H1 (cell line): ENCODE measurements at regions not wholly inside any gene's neighbourhood (a gene's known extent, or its start where the extent isn't known, plus 50 kb on each side); places are given as distances from the start of the nearest gene placed in this dataset.

Experiments
- CTCF ChIA-PET: fragments of 300-600 bp; sonication (Branson Sonifier 250); formaldehyde crosslinking; loops from one replicate; lab custom pipeline; 2021; ENCODE audit not compliant: partially characterized antibody; lab: Charles Lee
- POLR2A ChIA-PET: fragments of 300-600 bp; sonication (Branson Sonifier 250); formaldehyde crosslinking; loops from one replicate; lab custom pipeline; 2021; ENCODE audit warnings: inconsistent platforms; ENCODE audit not compliant: partially characterized antibody; lab: Charles Lee
- DNase-seq, 2 experiments: peaks; one replicate each; pipeline versions ENCODE4 v3.0.0 to v3.0.0-alpha.2; 2010 to 2022; ENCODE audit warnings: low spot score in 2 of 2, low read depth in 1 of 2, mixed read lengths in 1 of 2
- FAIRE-seq: peaks from 2 replicates; lab custom pipeline; 2011; peaks lifted over from hg19 to GRCh38; lab: Jason Lieb, UNC
- H2AFZ ChIP-seq: 2 replicates; pipeline ENCODE4 v1.8.1; 2012; ENCODE audit warnings: low read length, inconsistent platforms
- H2AK5ac ChIP-seq: 2 replicates; pipeline ENCODE4 v1.6.1; 2013; ENCODE audit warnings: low read depth, low read length
- H2BK120ac ChIP-seq: replicated peaks from 2 replicates; pipeline ENCODE3; 2013; ENCODE audit warnings: low read depth, low read length, inconsistent platforms
- H2BK12ac ChIP-seq: 2 replicates; pipeline ENCODE4 v1.6.1; 2013; ENCODE audit warnings: low read depth, low read length
- H2BK15ac ChIP-seq: 2 replicates; pipeline ENCODE4 v1.6.1; 2013; ENCODE audit warnings: low read length
- H2BK20ac ChIP-seq: 2 replicates; pipeline ENCODE4 v1.6.1; 2013; ENCODE audit warnings: low read length
- H2BK5ac ChIP-seq: 2 replicates; pipeline ENCODE4 v1.6.1; 2013; ENCODE audit warnings: low read depth, low read length
- H3K14ac ChIP-seq: 2 replicates; pipeline ENCODE4 v1.6.1; 2013; ENCODE audit warnings: inconsistent platforms; ENCODE audit not compliant: insufficient read length
- H3K18ac ChIP-seq: 2 replicates; pipeline ENCODE4 v1.6.1; 2013; ENCODE audit warnings: low read length; ENCODE audit errors: extremely low read depth
- H3K23ac ChIP-seq: 2 replicates; pipeline ENCODE4 v1.6.1; 2013; ENCODE audit warnings: inconsistent platforms; ENCODE audit not compliant: insufficient read length
- H3K23me2 ChIP-seq: 2 replicates; pipeline ENCODE4 v1.6.1; 2013; ENCODE audit warnings: low read depth, low read length
- H3K27ac ChIP-seq: 2 replicates; pipeline ENCODE4 v1.6.1; 2011; ENCODE audit warnings: low read depth, low read length, inconsistent platforms
- H3K27me3 ChIP-seq, 4 experiments: replicated peaks in 1 of 4; 1 replicate in 1 of 4; 2 replicates in 3 of 4; pipeline versions ENCODE4 v1.6.1 to v1.8.1; 2011 to 2013; ENCODE audit warnings: low read length in 3 of 4, mild to moderate bottlenecking in 3 of 4, inconsistent platforms in 2 of 4, mixed read lengths in 2 of 4, moderate library complexity in 1 of 4; ENCODE audit not compliant: control insufficient read depth in 3 of 4, insufficient read depth in 3 of 4; ENCODE audit errors: extremely low read depth in 1 of 4
- H3K36me3 ChIP-seq, 4 experiments: 2 replicates each; pipeline versions ENCODE4 v1.6.1 to v1.8.1; 2011 to 2013; ENCODE audit warnings: mild to moderate bottlenecking in 4 of 4, low read length in 3 of 4, moderate library complexity in 2 of 4, control low read depth in 1 of 4, inconsistent platforms in 1 of 4; ENCODE audit not compliant: insufficient read depth in 4 of 4, control insufficient read depth in 2 of 4
- H3K4ac ChIP-seq: replicated peaks from 2 replicates; pipeline ENCODE3; 2013; ENCODE audit warnings: low read length, low read depth, mixed read lengths, inconsistent platforms; ENCODE audit not compliant: insufficient read length
- H3K4me1 ChIP-seq, 4 experiments: replicated peaks in 1 of 4; 1 replicate in 1 of 4; 2 replicates in 3 of 4; pipeline versions ENCODE4 v1.6.1 to v1.8.1; 2011 to 2013; ENCODE audit warnings: low read length in 3 of 4, inconsistent platforms in 2 of 4, mixed read lengths in 1 of 4; ENCODE audit not compliant: insufficient read depth in 4 of 4, control insufficient read depth in 3 of 4
- H3K4me2 ChIP-seq, 2 experiments: 2 replicates each; pipeline versions ENCODE4 v1.6.1 to v1.8.1; 2011 to 2013; ENCODE audit warnings: low read depth in 2 of 2, low read length in 2 of 2, control low read depth in 1 of 2, inconsistent platforms in 1 of 2, mild to moderate bottlenecking in 1 of 2; ENCODE audit not compliant: insufficient read depth in 1 of 2
- H3K4me3 ChIP-seq, 4 experiments: fragments of 200-600, 300-600 bp in 1 of 4; sonication (generic), shearing (Covaris generic), sonication (Bioruptor Twin) in 1 of 4; 2 replicates each; pipeline versions ENCODE4 v1.5.1 to v1.8.1; 2011 to 2016; ENCODE audit warnings: low read length in 4 of 4, low read depth in 3 of 4, control low read depth in 2 of 4, inconsistent platforms in 2 of 4, mild to moderate bottlenecking in 2 of 4, mixed read lengths in 1 of 4, moderate library complexity in 1 of 4; ENCODE audit not compliant: insufficient read depth in 2 of 4; ENCODE audit errors: extremely low read depth in 1 of 4
- H3K56ac ChIP-seq: replicated peaks from 2 replicates; pipeline ENCODE3; 2013; ENCODE audit warnings: low read depth, mild to moderate bottlenecking, mixed read lengths, low read length, inconsistent platforms; ENCODE audit not compliant: insufficient read length
- H3K79me1 ChIP-seq: 2 replicates; pipeline ENCODE4 v1.6.1; 2013; ENCODE audit warnings: low read depth, low read length, control low read depth
- H3K79me2 ChIP-seq, 2 experiments: 2 replicates each; pipeline versions ENCODE4 v1.6.1 to v1.8.1; 2012 to 2013; ENCODE audit warnings: low read length in 2 of 2, mild to moderate bottlenecking in 2 of 2, inconsistent platforms in 1 of 2; ENCODE audit not compliant: insufficient read depth in 2 of 2, control insufficient read depth in 1 of 2
- H3K9ac ChIP-seq, 4 experiments: replicated peaks in 1 of 4; 1 replicate in 1 of 4; 2 replicates in 3 of 4; pipeline versions ENCODE4 v1.6.1 to v1.8.1; 2011 to 2013; ENCODE audit warnings: low read depth in 3 of 4, low read length in 3 of 4, control low read depth in 2 of 4, mild to moderate bottlenecking in 2 of 4, moderate library complexity in 2 of 4, inconsistent platforms in 1 of 4; ENCODE audit errors: extremely low read depth in 1 of 4
- H3K9me3 ChIP-seq, 2 experiments: 2 replicates each; pipeline versions ENCODE4 v1.6.1 to v1.8.1; 2012 to 2013; ENCODE audit warnings: mild to moderate bottlenecking in 2 of 2, moderate library complexity in 2 of 2, control low read depth in 1 of 2, inconsistent platforms in 1 of 2, low read depth in 1 of 2, low read length in 1 of 2, mixed read lengths in 1 of 2; ENCODE audit not compliant: insufficient read depth in 2 of 2
- H4K20me1 ChIP-seq, 2 experiments: replicated peaks in 1 of 2; 2 replicates each; pipeline versions ENCODE3 to v1.8.1; 2011 to 2013; ENCODE audit warnings: inconsistent platforms in 2 of 2, low read length in 2 of 2, mild to moderate bottlenecking in 1 of 2; ENCODE audit not compliant: insufficient read depth in 2 of 2, control insufficient read depth in 1 of 2
- H4K5ac ChIP-seq: 2 replicates; pipeline ENCODE4 v1.6.1; 2013; ENCODE audit warnings: low read length, low read depth, mixed read lengths, inconsistent platforms; ENCODE audit not compliant: insufficient read length
- H4K8ac ChIP-seq: 2 replicates; pipeline ENCODE4 v1.8.0; 2013; ENCODE audit warnings: mild to moderate bottlenecking, moderate library complexity, low read length, inconsistent platforms; ENCODE audit not compliant: insufficient read depth; ENCODE audit errors: extremely low read depth
- H4K91ac ChIP-seq: replicated peaks from 2 replicates; pipeline ENCODE3; 2013; ENCODE audit warnings: low read length, mixed read lengths, inconsistent platforms; ENCODE audit not compliant: insufficient read length
- EP300 ChIP-seq, 2 experiments: IDR thresholded peaks; 1 replicate in 1 of 2; 2 replicates in 1 of 2; pipeline ENCODE4 v1.6.1; 2011 to 2012; ENCODE audit warnings: low read depth in 2 of 2, low read length in 2 of 2, mild to moderate bottlenecking in 2 of 2, borderline replicate concordance in 1 of 2, inconsistent platforms in 1 of 2, moderate library complexity in 1 of 2
- HDAC2 ChIP-seq, 2 experiments: fragments of 300-600 bp in 1 of 2; sonication (generic) in 1 of 2; IDR thresholded peaks; 2 replicates each; pipeline ENCODE4 v1.6.1; 2011 to 2012; ENCODE audit warnings: low read depth in 2 of 2, low read length in 2 of 2, mild to moderate bottlenecking in 2 of 2, moderate library complexity in 2 of 2, borderline replicate concordance in 1 of 2, inconsistent platforms in 1 of 2
- HDAC6 ChIP-seq: IDR thresholded peaks from one replicate; pipeline ENCODE4 v1.7.1; 2012; ENCODE audit warnings: low read depth, mild to moderate bottlenecking, inconsistent platforms, low read length, moderate library complexity
- JUN ChIP-seq: IDR thresholded peaks from 2 replicates; pipeline ENCODE4 v1.6.1; 2011; ENCODE audit warnings: low read depth, mild to moderate bottlenecking, improper control_type of control experiment, low read length
- MAX ChIP-seq: IDR thresholded peaks from 2 replicates; pipeline ENCODE4 v1.6.1; 2012; ENCODE audit warnings: inconsistent platforms
- NANOG ChIP-seq: IDR thresholded peaks from 2 replicates; pipeline ENCODE4 v1.6.1; 2011; ENCODE audit warnings: low read length, low read depth, mild to moderate bottlenecking, inconsistent platforms; ENCODE audit not compliant: insufficient read depth, poor library complexity, severe bottlenecking
- NRF1 ChIP-seq: IDR thresholded peaks from 2 replicates; pipeline ENCODE4 v1.6.1; 2011; ENCODE audit warnings: mild to moderate bottlenecking, low read depth, low read length, improper control_type of control experiment
- POLR2A ChIP-seq, 2 experiments: IDR thresholded peaks; 1 replicate in 1 of 2; 2 replicates in 1 of 2; pipeline ENCODE4 v1.6.1; 2011; ENCODE audit warnings: low read depth in 2 of 2, low read length in 2 of 2, mild to moderate bottlenecking in 2 of 2; ENCODE audit errors: control extremely low read depth in 1 of 2
- POLR2AphosphoS5 ChIP-seq: IDR thresholded peaks from 2 replicates; pipeline ENCODE4 v1.6.1; 2011; ENCODE audit warnings: low read depth, low read length
- RAD21 ChIP-seq, 2 experiments: IDR thresholded peaks in 1 of 2; conservative IDR thresholded peaks in 1 of 2; 2 replicates each; pipeline ENCODE4 v1.6.1; 2011; ENCODE audit warnings: low read depth in 2 of 2, low read length in 2 of 2, improper control_type of control experiment in 1 of 2, inconsistent platforms in 1 of 2, mild to moderate bottlenecking in 1 of 2, moderate library complexity in 1 of 2
- RNF2 ChIP-seq: fragments of 200-900, 300-1000 bp; sonication (generic); IDR thresholded peaks from 2 replicates; pipeline ENCODE4 v1.7.1; 2016; ENCODE audit warnings: borderline replicate concordance, low read depth, mild to moderate bottlenecking, antibody characterized with exemption, low read length; ENCODE audit not compliant: poor library complexity, severe bottlenecking; ENCODE audit errors: missing control alignments
- SAP30 ChIP-seq: fragments of 300-600 bp; sonication (generic); IDR thresholded peaks from 2 replicates; pipeline ENCODE4 v1.7.1; 2012; ENCODE audit warnings: low read length, moderate library complexity, mild to moderate bottlenecking, inconsistent platforms; ENCODE audit not compliant: insufficient read depth, insufficient replicate concordance
- SIRT6 ChIP-seq: IDR thresholded peaks from one replicate; pipeline ENCODE4 v1.7.1; 2012; ENCODE audit warnings: low read length, inconsistent platforms
- TEAD4 ChIP-seq: IDR thresholded peaks from 2 replicates; pipeline ENCODE4 v1.6.1; 2012; ENCODE audit warnings: low read depth, low read length, inconsistent platforms, mixed read lengths
- WGBS, 2 experiments: shearing (Covaris generic) in 1 of 2; methylation state at CpG; one replicate each; pipeline versions ENCODE4 v1.1.6 to v1.1.7; 2013 to 2015; ENCODE audit warnings: low lambda C conversion rate in 2 of 2, mixed read lengths in 2 of 2, inconsistent platforms in 1 of 2, low coverage in 1 of 2, missing lambda C conversion rate in 1 of 2; ENCODE audit not compliant: insufficient replicate concordance in 2 of 2, insufficient coverage in 1 of 2, insufficient read length in 1 of 2; ENCODE audit errors: extremely low coverage in 1 of 2, missing lambda C conversion rate in 1 of 2; 5-methylcytosine and 5-hydroxymethylcytosine counted together

GRCh38 chr7:121447911-121448300 is 51.8 kb upstream of the FAM3C start:
- ChIA-PET CTCF (interaction anchor here (1.2 kb wide), 1 partner anchor 18 kb away, joined by 3 read pairs; no protein-coding TSS in a partner anchor), POLR2A (no interaction called here)
- Histone ChIP-seq H2BK15ac (no peak overlapping the region), H3K23me2 (no peaks in the 10 kb centered on the region), H3K56ac (no peak overlapping the region), H3K18ac (no peak overlapping the region), H4K91ac (no peak overlapping the region), H3K79me1 (no peaks in the 10 kb centered on the region), H2BK120ac (no peak overlapping the region), H3K27ac (no peak overlapping the region), H3K9ac (no peak overlapping the region), H2BK12ac (no peak overlapping the region), H4K8ac (no peak overlapping the region), H3K4ac (no peak overlapping the region), H4K20me1 (no peaks in the 10 kb centered on the region), H2AK5ac (no peak overlapping the region), H2BK5ac (no peak overlapping the region), H3K27me3 (no peaks in the 10 kb centered on the region), H2BK20ac (no peak overlapping the region), H3K79me2 (no peaks in the 10 kb centered on the region), H3K4me2 (no peak overlapping the region), H3K36me3 (no peaks in the 10 kb centered on the region), H2AFZ (no peak overlapping the region), H3K23ac (no peak overlapping the region), H3K14ac (no peak overlapping the region), H3K9me3 (no peaks in the 10 kb centered on the region), H4K5ac (no peak overlapping the region), H3K4me1 (no peaks in the 10 kb centered on the region; a peak in 1 of 7 replicates), H3K4me3 (no peak overlapping the region)
- DNase-seq (no peak), FAIRE-seq (no peak)
- WGBS, 2 experiments = 61% methylated on average over 4 of the region's 4 CpGs; no CpG with 5 or more reads in 1 of the 2 experiments
- no peak for TF ChIP-seq HDAC2 (IDR thresholded peaks at IDR 0.05; ENCODE audit: borderline replicate concordance in 1 of 2, low read depth in 2 of 2, low read length in 2 of 2)
- no peak for TF ChIP-seq NANOG
- TF ChIP-seq POLR2AphosphoS5 = no peak
- no peak for TF ChIP-seq MAX
- TF ChIP-seq SIRT6 = no peak
- no peak for TF ChIP-seq NRF1
- no peak for TF ChIP-seq RNF2
- no peak for TF ChIP-seq HDAC6
- TF ChIP-seq POLR2A (IDR thresholded peaks at IDR 0.05; ENCODE audit: control extremely low read depth in 1 of 2, low read depth in 2 of 2, low read length in 2 of 2) = no peak
- no peak for TF ChIP-seq RAD21 (IDR thresholded peaks at IDR 0.05 in 1 of 2, conservative IDR thresholded peaks at IDR 0.05 in 1 of 2; ENCODE audit: low read depth in 2 of 2, low read length in 2 of 2)
- TF ChIP-seq EP300 (IDR thresholded peaks at IDR 0.05; ENCODE audit: borderline replicate concordance in 1 of 2, low read depth in 2 of 2, low read length in 2 of 2) = no peak
- no peak for TF ChIP-seq SAP30
- TF ChIP-seq TEAD4 = no peak
- no peak for TF ChIP-seq JUN
